Hematopoietic multipotent progenitor cell treated with erythropoietin and hydrocortisone succinate and interleukin-3 and kit ligand, for 8 days (in vitro differentiated cells): ENCODE measurements at regions not wholly inside any gene's neighbourhood (a gene's known extent, or its start where the extent isn't known, plus 50 kb on each side); places are given as distances from the start of the nearest gene placed in this dataset.

ENCODE experiments used
- DNase-seq: peaks from one replicate; pipeline ENCODE4 v3.0.0-alpha.2; 2015

DNA sequence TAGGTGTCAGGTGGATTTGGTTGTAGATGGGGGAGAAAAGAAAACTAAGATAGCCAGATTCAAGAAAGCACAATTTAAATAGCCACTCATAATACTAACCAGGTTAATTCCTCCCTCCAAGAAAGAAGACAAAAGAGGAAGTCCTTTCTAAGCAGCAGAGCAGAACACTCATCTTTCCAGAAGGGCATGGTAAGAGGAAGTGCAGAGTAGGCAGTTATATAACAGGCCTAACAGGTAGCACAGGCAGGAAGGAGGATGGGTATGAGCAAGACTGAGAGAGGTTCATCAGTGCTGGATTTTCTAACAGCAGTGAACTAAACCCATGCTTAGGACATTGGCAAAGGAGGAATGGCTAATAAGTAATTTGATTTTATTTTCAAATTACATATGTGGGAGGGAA is 517.5 kb downstream of the PLPP3 start:
- DNase-seq, result no peak

- DNase-seq, result no peak
Observed at GRCh38 chr1:56060906-56061305, 518.5 kb downstream of the PLPP3 start.

DNA sequence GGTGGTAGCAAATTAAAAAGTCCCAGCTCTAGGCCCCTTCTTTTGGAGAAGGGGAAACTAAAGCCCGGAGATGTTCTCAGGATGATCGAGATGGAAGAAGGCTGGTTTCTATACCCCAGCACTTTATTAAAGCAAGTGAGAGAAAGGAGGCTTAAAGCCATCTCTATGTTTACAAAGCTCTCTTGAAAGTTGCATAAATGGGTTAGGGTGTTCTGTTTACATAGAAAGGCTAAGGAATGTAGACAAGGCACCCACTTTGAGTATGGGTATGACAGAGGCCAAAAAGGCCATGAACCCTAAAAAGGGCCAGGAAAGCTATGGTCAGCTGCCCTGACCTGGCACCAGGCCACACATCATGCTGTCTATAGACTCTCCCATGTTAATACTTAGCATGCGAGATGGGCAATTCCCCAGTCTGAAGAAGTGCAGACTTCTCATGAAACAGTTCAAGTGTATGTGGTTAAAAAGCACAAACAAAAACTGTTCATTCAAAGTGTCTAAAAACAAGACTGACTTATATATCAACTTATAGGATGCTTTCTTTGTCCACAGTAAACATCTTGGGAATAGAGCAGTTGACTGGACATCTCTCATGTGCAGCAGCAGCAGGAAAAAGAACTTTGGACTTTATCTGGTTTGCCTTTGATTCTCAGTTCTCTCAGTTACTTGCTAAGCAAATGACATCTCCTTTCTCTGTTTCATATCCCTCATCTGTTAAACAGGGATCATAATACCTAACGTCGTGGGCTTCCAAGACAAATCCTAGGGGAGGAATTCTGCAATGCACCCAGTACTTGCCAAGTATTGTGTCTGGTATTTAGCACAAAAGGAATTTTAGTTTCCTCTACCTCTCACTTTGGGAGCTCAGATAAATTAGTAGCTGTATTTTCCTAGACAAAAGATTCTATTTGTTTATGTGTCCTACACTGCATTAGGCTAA is 521.6 kb downstream of the PLPP3 start:
- DNase-seq, result no peak

- DNase-seq, result no peak
Observed at GRCh38 chr1:56056438-56057287, 522.7 kb downstream of the PLPP3 start.

DNA sequence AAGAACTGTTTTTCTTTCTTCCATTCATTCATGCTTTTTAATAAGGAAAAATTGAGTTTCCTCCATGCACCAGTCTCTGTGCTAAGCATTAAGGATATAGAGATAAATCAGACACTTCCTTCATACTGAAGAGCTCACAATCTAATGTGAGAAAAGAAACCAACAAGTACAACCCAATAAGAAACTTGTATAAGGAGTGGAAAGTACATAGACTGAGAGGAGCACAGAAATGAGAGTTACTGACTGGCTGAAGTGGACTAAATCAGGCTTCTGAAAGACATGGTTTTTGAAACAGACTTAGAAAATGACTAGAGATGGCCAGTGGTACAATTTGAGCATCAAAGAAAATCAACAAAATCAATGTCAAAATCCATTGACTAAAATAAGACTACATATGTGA is 524.4 kb downstream of the PLPP3 start:
- no peak for DNase-seq

DNA sequence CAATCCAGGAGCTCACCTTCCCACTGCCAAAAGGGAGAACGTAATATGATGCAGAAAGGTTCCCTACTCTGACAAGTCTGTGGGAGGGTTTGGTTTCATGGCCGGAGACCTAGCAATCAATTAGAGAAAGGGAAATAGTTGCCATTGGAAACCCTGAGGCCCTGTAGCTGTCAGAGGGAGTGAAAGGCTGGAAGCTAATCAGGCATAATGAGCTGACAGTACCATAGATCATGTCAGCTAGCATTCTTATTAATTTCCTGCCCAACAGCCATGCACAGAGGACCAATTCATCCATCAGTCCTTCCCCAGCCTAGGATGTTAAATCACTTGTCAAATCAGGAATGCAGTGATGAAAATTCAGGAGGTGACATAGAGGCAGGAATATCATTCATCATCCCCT is 527.3 kb downstream of the PLPP3 start:
- DNase-seq, result no peak

DNA sequence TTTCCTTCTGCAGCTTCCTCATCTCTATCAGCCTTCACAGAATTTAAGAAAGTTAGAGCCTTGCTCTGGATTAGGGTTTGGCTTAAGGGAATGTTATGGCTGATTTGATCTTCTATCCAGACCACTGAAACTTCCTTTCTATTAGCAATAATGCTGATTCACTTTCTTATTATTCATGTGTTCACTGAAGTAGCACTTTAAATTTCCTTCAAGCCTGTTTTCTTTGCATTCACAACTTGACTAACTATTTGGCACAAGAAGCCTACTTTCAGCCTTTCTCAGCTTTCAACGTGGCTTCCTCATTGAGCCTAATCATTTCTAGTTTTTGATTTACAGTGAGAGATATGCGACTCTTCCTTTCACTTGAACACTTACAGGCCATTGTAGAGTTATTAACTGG is 528.5 kb downstream of the PLPP3 start:
- DNase-seq, result no peak

DNA sequence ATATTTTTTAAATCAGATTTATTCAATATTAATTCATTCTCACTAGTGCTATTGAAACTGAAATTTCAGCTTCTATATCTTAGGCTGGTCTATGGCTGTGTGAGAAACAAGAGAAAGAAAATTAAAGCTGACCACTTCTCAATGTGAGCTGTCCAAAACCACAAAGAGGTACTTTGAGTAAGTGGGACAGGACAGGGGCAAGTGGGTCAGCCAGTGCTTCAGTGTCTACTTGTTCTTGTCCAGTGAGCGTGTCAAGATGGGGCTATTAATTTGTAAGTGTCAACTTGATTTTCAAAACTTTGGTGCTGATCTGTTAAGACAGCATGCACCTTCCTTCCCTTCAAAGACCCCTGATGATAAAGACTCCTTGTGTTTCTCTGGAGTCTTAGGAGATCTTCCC is 533.9 kb downstream of the PLPP3 start:
- no peak for DNase-seq

- DNase-seq, result no peak
Observed at GRCh38 chr1:56045062-56045461, 534.3 kb downstream of the PLPP3 start.

- DNase-seq, result peak; percentile 25
Observed at GRCh38 chr1:56036479-56036878, 542.9 kb downstream of the PLPP3 start.

- DNase-seq, result no peak
Observed at GRCh38 chr1:56034847-56035481, 544.4 kb downstream of the PLPP3 start.

GRCh38 chr1:56034222-56034621 is 545.1 kb downstream of the PLPP3 start:
- no peak for DNase-seq

GRCh38 chr1:56033321-56034037 is 545.9 kb downstream of the PLPP3 start:
- no peak for DNase-seq

GRCh38 chr1:56032096-56032676 is 547.2 kb downstream of the PLPP3 start:
- DNase-seq, result no peak

- no peak for DNase-seq
Observed at GRCh38 chr1:56031001-56031400, 548.4 kb downstream of the PLPP3 start.

GRCh38 chr1:56029319-56030003 is 549.9 kb downstream of the PLPP3 start:
- peak; percentile 1 for DNase-seq

GRCh38 chr1:56028911-56029310 is 550.5 kb downstream of the PLPP3 start:
- DNase-seq, result no peak

- DNase-seq, result no peak
Observed at GRCh38 chr1:56028244-56028643, 551.1 kb downstream of the PLPP3 start.

GRCh38 chr1:56025942-56026341 is 553.4 kb downstream of the PLPP3 start:
- DNase-seq, result no peak

DNA sequence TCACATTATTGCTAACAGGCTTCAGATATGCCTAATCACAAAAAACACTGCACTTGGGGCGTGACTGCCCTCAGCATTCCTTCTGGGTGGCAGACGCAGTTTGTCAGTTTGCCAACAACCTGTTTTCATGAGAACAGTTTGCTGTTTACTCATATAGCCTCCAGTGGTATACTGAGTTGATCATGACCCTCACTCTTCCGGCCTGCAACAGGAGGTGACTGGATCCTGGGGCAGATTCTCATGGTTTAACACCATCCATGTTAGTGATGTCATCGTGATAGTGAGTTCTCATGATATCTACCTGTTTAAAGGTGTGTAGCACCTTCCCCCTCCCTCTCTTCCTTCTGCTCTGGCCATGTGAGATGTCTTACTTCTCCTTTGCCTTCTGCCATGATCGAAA is 555.2 kb downstream of the PLPP3 start:
- no peak for DNase-seq

DNA sequence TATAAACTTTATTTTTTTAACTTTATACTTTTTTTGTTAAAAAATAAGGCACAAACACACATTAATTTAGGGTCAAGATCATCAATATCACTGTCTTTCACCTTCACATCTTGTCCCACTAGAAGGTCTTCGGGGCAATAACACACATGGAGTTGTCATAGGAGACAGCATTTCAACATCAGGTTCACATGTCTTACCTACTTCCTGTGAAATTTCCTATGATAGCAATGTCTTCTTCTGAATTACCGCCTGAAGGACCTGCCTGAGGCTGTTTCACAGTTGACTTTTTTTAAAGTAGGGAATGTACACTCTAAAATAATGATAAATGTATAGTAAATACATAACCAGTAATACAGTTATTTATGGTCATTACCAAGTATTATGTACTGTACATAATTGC is 559.4 kb downstream of the PLPP3 start:
- no peak for DNase-seq

GRCh38 chr1:56019472-56019871 is 559.9 kb downstream of the PLPP3 start:
- no peak for DNase-seq
